ENCODE measurements at regions not wholly inside any gene's neighbourhood (a gene's known extent, or its start where the extent isn't known, plus 50 kb on each side); places are given as distances from the start of the nearest gene placed in this dataset.

DNA sequence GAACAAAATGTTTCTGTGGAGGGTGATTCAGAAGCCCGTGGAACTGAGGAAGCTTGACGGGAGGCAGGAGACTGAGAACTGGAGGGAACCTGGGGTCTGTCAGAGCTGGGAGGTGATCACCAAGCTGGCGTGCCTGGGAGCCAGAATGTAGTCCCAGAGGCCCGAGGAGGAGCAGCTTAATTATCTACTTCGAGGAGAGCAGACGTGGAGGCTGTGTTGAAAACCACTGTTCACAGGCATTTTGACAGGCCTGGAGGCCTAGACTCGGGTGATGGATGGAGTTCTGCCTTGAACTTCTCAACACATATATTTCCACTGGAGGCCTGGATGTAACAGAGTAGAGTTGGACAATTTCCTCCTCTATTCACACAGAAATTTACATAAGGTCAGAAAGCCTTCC is 177.7 kb upstream of the SALL1 start:
- TF ChIP-seq CTCF (IDR thresholded peaks at IDR 0.05): no peak

DNA sequence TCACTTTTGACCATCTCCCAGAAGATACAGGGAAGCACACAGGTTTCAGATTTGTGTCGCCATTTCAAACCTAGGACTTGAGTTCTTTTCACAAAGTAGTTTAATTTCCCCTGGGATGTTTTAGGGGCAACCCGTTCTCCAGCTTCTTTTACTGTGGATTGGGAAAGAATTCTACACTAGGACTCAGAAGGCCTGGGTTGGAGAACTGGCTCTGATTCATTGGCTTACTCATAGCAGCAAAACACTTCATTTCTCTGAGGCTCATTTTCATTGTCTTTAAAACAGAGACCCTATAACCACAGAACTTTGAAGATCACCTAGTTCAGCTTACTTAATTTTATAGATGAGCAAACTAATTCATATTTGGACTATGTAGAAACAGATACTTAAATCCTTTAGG is 175.9 kb upstream of the SALL1 start:
- TF ChIP-seq CTCF (IDR thresholded peaks at IDR 0.05): no peak

DNA sequence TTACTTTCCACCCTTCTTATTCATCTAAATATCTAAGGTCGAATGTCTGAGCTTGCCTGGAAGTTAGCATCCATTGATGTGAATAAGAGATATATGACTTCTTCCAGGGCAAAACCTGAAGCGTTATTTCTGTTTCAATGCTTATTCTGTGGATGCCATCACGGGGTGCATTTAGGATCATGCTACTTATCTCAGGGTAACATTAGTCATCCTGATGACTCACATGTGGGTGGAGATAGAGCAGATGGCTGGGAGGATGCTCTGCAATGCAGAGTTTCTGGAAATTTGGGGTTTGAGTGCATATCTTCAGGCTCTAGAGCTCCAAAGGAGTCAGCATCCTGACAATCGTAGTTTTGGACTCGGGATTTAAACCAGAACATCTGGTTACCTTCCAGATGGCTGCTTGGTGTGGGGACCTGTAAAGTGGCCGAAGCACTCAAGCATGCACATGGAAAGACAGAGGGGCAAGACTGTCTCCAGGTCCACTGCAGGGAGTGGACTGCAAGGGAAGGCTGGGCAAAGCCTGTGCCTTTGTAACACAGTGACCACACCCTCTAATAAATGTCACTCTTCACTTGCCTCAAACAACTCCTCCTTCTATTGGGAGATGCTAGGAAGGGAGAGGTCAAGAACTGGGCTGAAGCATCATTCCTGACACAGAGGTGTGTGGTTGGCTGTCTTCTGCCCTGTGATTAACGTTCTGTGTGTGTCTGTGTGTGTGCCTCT is 175.2 kb upstream of the SALL1 start:
- TF ChIP-seq CTCF (IDR thresholded peaks at IDR 0.05): no peak

DNA sequence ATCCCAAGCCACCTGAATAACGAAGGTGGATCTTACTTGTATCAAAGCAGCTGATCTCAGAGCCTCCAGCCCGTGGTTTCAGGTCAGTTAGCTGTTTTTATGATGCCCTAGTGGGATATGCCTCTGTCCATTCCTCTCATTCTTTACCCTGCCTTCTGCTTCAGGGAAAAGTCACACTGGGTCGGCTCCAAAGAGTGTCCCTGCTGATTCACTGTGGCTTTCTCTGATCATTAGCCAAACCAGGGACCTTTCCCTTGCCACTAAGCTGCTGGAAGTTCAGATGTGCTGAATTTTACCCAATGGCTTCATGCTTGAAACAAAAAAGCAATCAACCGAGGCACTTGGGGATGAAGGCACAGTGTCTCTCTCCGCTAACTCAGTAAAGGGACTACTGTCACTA is 170.2 kb upstream of the SALL1 start:
- TF ChIP-seq CTCF (IDR thresholded peaks at IDR 0.05): no peak

- no peak for TF ChIP-seq CTCF (IDR thresholded peaks at IDR 0.05)
Observed at GRCh38 chr16:51317575-51317974, 166.5 kb upstream of the SALL1 start.

- TF ChIP-seq CTCF (IDR thresholded peaks at IDR 0.05): no peak
Observed at GRCh38 chr16:51313198-51313597, 162.1 kb upstream of the SALL1 start.

GRCh38 chr16:51312363-51313150 is 161.5 kb upstream of the SALL1 start:
- no peak for TF ChIP-seq CTCF (IDR thresholded peaks at IDR 0.05)

Data from LNCAP (cell line).